Mucosa of gallbladder (tissue), 1 donor: ENCODE measurements at regions not wholly inside any gene's neighbourhood (a gene's known extent, or its start where the extent isn't known, plus 50 kb on each side); places are given as distances from the start of the nearest gene placed in this dataset.

Experiments
- DNase-seq: peaks from one replicate; pipeline ENCODE4 v3.0.0-alpha.2; 2020; ENCODE audit warnings: low spot score
- donor health status: DM: no; HTN: no; CAD: no.

- no peak for DNase-seq
These were observed 157.7 kb upstream of the RASGEF1B start for GRCh38 chr4:81629366-81629765.

- DNase-seq, result no peak
These were observed 156.8 kb upstream of the RASGEF1B start for GRCh38 chr4:81628489-81628888.

GRCh38 chr4:81627590-81627989, 155.9 kb upstream of the RASGEF1B start:
- no peak for DNase-seq

- DNase-seq, result no peak
These were observed 155.1 kb upstream of the RASGEF1B start for GRCh38 chr4:81626851-81627250.

- no peak for DNase-seq
These were observed 154.0 kb upstream of the RASGEF1B start for GRCh38 chr4:81625422-81626417.

GRCh38 chr4:81623434-81623833, 151.7 kb upstream of the RASGEF1B start:
- DNase-seq, result no peak

DNA sequence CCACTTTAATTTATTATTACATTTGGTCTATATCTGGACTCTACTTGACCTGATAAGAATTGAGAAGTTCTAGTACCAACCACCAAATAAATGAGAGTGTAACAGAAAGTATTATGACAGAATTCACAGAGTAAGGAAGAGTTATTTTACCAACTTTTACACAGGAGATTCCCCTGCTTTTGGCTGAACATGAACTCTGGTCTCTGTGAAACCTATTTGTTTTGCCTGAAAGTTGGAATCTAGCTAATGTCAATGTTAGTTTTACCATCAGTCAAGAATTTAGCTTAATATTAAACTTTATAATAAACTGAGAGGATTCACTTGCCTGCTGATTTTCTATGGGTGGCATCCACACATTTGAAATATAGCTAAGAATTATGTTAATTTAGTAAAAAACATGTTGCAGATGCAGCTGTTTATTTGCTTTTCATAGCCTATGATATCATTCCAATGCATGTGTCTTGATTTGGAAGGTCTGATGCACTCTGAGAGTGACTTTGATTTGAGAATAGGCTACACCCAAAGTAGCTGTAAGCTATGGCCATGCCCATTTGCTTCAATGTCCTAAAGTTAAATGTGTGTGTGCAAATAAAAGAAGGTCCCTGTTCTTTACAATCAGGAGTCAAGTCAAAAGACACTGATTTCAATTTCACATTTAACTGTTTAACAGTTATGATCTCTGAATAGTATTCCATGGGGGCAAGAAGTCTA, 150.9 kb upstream of the RASGEF1B start:
- DNase-seq, result no peak

GRCh38 chr4:81622028-81622427, 150.3 kb upstream of the RASGEF1B start:
- DNase-seq, result no peak

GRCh38 chr4:81621490-81621889, 149.8 kb upstream of the RASGEF1B start:
- no peak for DNase-seq

- DNase-seq, result no peak
These were observed 148.7 kb upstream of the RASGEF1B start for GRCh38 chr4:81620442-81620841.

DNA sequence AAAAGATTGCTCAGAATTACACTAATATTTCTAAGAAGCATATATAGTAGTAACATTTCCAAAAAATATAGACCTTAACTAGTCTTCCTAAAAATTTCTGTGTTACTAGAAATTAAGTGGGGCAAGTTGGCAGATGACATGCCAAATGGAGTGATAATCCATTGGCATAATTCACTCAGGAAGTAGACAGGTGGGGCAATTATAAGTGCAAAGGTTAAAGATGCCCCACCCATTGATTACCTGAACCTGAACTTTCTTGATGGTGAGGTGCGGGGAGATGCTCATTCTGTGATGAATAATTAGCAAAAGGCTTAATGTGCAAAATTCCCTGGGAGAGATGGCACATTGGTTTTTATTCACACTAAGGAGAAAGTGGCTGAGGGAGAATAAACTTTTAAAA, 145.8 kb upstream of the RASGEF1B start:
- DNase-seq, result no peak

DNA sequence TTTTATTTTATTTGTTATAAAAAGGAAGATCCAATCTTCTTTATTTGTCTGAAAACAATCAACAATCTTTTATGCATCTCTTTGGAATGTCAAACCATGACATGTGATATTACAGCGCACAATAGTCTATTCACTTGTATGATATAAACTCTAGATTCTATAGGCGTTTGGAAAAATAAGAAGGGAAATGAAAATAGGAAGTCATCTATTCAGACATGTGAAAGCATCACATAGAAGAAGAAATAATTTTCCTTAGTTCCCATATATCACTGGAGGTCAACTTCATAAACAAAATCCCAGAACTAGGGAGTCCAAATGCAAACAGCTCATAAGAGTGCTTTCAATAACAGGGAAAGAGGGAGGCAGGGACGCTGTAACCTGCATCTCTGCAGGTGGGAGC, 139.5 kb upstream of the RASGEF1B start:
- DNase-seq, result no peak

DNA sequence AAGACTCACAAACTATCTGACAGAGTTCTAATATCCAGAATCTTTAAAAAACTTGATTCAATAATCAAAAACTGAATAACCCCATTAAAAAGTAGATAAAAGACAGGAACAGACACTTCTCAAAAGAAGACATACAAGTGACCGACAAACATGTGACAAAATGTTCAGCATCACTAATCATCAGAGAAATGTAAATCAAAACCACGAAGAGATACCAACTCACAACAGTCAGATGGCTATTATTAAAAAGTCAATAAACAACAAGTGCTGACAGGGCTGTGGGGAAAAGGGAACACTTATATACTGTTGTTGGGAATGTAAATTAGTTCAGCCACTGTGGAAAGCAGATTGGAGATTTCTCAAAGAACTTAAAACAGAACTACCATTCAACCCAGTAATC, 138.1 kb upstream of the RASGEF1B start:
- DNase-seq, result no peak

DNA sequence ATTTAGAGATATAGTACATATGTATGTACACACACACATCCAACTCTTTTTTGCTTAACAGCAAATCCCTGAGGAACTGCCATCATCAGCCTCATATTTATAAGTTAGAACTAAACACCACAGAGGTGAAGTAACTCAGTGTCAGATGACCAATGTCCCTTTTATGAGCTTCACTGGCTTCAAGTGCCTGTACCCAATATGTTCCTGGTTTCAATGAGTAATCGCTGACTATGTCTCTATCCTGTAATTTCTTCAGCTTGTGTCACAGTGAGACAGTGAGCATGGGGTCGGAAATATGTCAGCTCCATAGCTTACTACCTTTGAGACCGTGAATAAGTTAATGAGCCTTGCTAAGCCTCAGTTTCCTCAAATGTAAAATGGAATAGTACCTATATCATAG, 136.2 kb upstream of the RASGEF1B start:
- DNase-seq, result no peak

GRCh38 chr4:81606801-81607501, 135.2 kb upstream of the RASGEF1B start:
- DNase-seq, result no peak

GRCh38 chr4:81606166-81606565, 134.5 kb upstream of the RASGEF1B start:
- no peak for DNase-seq

GRCh38 chr4:81605271-81605670, 133.6 kb upstream of the RASGEF1B start:
- DNase-seq, result no peak

DNA sequence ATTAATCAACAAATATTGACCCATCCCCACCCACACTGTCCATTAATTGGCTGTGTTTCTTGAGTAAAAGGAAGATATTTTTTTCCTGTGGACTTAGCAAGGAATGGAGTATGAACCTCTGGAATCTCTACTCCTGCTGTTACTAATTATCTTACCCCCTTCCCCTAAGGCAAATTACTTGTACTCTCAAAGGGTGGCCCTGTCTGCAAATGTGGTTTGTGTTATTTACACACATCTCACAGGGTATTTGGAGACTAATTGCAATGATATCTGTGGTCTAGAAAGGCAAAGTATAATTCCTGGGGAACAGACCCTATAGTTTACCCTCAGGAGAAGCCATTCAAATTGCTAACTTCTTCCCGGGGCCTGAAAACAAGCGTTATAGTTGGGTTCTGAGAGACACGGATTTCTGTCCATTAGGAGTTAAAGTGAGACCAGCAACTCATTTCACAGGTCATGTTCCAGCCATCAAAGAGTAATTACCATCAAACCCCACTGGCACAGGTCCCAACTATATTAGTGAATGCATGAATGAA, 133.0 kb upstream of the RASGEF1B start:
- no peak for DNase-seq

GRCh38 chr4:81602854-81603253, 131.1 kb upstream of the RASGEF1B start:
- DNase-seq, result no peak

DNA sequence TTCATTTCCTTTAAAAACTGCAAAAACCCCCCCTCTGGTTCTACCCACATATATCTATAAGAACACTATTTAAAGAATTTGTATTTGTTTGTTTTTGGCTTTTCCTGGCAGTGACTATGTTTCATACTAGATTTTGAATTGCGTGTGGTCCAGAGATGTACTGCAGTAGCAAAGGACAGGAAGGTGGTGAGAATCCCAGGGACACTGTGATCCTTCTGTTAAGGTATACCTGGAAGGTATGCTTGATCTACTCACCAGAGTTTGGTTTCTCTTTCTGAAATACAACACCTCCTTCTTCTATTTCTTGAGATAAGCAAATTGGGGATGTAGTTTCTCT, 129.6 kb upstream of the RASGEF1B start:
- no peak for DNase-seq

GRCh38 chr4:81600520-81601357, 129.0 kb upstream of the RASGEF1B start:
- peak; percentile 50 for DNase-seq
